ENCODE measurements at regions not wholly inside any gene's neighbourhood (a gene's known extent, or its start where the extent isn't known, plus 50 kb on each side); places are given as distances from the start of the nearest gene placed in this dataset.

DNA sequence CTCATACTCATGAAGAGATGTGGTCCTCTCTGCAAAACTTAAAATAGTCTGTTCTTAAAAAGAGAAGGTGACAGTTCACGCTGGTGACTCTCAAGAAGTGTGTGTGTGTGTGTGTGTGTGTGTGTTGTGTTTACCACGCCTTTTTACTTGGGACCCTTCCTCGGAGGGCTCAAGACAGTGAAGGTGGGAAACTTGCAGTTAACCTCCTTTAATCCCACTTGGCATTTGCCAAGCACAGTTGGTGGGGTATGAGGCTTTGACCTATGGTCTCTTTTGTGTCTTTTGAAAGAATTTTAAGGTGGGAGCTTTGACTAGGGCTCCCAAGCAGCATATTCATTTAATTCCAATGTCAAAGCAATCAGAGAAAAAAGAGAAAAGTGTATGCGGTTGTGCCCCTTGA, 395.8 kb downstream of the TFAP2B start:
- TF ChIP-seq SP1 (IDR thresholded peaks at IDR 0.05; ENCODE audit: low read depth, low read length) (no peak), SPI1 (IDR thresholded peaks at IDR 0.05; ENCODE audit: borderline replicate concordance, insufficient read depth, low read depth, low read length) (no peak), POLR2A (IDR thresholded peaks at IDR 0.05; ENCODE audit: low read depth, low read length) (no peak), ZNF384 (IDR thresholded peaks at IDR 0.05; ENCODE audit: borderline replicate concordance, low read depth, low read length) (no peak), POLR2AphosphoS5 (IDR thresholded peaks at IDR 0.05; ENCODE audit: low read length) (no peak), BACH1 (IDR thresholded peaks at IDR 0.05; ENCODE audit: borderline replicate concordance) (no peak), GATAD2B (conservative IDR thresholded peaks at IDR 0.05; ENCODE audit: low read depth) (no peak), PAX5 (IDR thresholded peaks at IDR 0.05; ENCODE audit: borderline replicate concordance, low read depth, low read length) (no peak), IKZF2 (IDR thresholded peaks at IDR 0.05) (no peak)
- TF ChIP-seq, protein P1, sequence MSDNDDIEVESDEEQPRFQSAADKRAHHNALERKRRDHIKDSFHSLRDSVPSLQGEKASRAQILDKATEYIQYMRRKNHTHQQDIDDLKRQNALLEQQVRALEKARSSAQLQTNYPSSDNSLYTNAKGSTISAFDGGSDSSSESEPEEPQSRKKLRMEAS (IDR thresholded peaks at IDR 0.05; ENCODE audit: low read depth, low read length): no peak
- TF ChIP-seq, protein P2, sequence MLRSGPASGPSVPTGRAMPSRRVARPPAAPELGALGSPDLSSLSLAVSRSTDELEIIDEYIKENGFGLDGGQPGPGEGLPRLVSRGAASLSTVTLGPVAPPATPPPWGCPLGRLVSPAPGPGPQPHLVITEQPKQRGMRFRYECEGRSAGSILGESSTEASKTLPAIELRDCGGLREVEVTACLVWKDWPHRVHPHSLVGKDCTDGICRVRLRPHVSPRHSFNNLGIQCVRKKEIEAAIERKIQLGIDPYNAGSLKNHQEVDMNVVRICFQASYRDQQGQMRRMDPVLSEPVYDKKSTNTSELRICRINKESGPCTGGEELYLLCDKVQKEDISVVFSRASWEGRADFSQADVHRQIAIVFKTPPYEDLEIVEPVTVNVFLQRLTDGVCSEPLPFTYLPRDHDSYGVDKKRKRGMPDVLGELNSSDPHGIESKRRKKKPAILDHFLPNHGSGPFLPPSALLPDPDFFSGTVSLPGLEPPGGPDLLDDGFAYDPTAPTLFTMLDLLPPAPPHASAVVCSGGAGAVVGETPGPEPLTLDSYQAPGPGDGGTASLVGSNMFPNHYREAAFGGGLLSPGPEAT (IDR thresholded peaks at IDR 0.05; ENCODE audit: low read depth): no peak

Data from GM12878 (cell line).